D721Med (cell line): ENCODE measurements at regions not wholly inside any gene's neighbourhood (a gene's known extent, or its start where the extent isn't known, plus 50 kb on each side); places are given as distances from the start of the nearest gene placed in this dataset.

Source experiments
- DNase-seq: peaks from one replicate; pipeline ENCODE4 v3.0.0; 2011; ENCODE audit warnings: low spot score; ENCODE audit not compliant: insufficient read length
- FAIRE-seq: peaks from 2 replicates; lab custom pipeline; 2011; peaks lifted over from hg19 to GRCh38; lab: Jason Lieb, UNC
- TF ChIP-seq, protein P1 (sequence below): IDR thresholded peaks from 2 replicates; pipeline ENCODE4 v1.5.1; 2012; ENCODE audit warnings: mild to moderate bottlenecking, control low read depth; ENCODE audit not compliant: insufficient read depth; ENCODE audit errors: missing control alignments

DNA sequence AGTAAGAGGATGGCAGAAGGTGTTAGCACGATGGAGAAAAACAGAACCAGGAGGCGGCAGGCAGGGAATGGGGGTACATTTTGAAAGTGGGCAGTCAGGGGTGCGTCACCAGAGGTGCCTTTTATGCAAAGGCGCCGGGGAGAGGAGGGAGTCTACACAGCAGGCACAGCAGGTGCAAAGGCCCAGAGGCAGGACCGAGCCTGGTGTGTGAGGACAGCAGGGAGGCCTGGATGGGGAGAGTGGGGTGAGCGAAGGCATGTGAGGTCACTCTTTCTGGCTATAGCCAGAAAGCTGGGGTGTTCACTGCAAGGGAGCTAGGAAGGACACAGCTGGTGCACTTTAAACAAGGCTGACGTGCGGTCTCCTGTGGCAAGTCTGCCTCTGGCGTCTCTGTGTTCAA, 65.0 kb downstream of the NCOR2 start:
- DNase-seq, result no peak
- no peak for FAIRE-seq
- TF ChIP-seq, protein P1, sequence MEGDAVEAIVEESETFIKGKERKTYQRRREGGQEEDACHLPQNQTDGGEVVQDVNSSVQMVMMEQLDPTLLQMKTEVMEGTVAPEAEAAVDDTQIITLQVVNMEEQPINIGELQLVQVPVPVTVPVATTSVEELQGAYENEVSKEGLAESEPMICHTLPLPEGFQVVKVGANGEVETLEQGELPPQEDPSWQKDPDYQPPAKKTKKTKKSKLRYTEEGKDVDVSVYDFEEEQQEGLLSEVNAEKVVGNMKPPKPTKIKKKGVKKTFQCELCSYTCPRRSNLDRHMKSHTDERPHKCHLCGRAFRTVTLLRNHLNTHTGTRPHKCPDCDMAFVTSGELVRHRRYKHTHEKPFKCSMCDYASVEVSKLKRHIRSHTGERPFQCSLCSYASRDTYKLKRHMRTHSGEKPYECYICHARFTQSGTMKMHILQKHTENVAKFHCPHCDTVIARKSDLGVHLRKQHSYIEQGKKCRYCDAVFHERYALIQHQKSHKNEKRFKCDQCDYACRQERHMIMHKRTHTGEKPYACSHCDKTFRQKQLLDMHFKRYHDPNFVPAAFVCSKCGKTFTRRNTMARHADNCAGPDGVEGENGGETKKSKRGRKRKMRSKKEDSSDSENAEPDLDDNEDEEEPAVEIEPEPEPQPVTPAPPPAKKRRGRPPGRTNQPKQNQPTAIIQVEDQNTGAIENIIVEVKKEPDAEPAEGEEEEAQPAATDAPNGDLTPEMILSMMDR, result no peak

DNA sequence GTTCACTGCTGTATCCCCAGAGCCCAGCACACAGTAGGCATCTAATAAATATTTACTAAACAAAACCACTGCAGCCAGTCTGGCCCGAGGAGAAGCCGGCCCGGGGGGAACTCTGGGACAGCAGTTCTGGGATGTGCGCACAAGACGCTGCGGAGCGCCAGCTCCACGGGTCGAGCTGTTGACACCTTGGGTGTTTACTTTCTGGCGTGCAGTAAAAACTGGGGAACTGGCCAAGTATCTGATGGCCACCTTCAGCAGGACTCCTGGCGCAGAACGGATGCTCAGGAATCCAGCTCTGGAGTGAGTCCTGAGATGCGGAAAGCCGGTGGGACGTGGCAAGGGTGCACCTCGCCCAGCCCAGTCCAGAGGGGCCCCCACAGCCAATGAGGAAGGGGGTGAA, 65.6 kb downstream of the NCOR2 start:
- FAIRE-seq (no peak), DNase-seq (no peak)
- TF ChIP-seq, protein P1, result no peak

DNA sequence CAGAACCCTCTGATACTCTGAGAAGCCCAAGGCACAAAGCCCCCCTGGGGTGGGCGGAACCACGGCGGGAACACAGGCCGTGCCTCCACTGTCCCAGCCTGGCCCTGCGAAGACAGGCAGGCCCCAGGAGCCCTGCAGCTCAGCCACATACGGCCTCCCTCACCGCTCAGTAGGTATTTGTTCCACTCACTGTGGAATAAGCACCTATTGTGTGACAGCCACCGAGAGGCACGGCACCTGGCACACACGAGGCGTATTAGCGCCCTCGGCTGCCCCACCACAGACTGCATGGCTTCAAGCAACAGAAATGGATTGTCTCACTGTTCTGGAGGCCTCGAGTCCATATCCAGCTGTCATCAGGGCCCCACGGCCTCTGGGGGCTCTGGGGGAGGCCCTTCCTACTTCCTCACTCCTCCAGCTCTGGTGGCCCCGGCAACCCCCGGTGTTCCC, 66.3 kb downstream of the NCOR2 start:
- no peak for DNase-seq
- FAIRE-seq, result no peak
- TF ChIP-seq, protein P1, result no peak

DNA sequence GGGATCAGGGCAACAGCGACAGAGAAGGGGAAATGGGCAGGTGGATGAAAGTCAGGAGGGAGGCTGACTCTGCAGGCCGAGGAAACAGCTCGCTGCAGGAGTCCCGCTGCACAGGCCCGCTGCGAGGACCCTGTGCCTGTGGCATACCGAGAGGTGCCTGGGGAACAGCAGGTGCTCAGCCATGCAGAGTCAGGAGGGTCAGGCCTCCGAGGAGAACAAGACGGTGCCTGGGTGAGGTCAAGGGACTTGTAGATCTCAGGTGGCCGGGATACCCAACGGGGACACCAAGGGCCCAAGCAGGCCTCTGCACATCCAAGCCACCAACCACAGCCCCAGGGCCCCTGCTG, 67.5 kb downstream of the NCOR2 start:
- TF ChIP-seq, protein P1, result no peak
- FAIRE-seq (no peak), DNase-seq (no peak)

DNA sequence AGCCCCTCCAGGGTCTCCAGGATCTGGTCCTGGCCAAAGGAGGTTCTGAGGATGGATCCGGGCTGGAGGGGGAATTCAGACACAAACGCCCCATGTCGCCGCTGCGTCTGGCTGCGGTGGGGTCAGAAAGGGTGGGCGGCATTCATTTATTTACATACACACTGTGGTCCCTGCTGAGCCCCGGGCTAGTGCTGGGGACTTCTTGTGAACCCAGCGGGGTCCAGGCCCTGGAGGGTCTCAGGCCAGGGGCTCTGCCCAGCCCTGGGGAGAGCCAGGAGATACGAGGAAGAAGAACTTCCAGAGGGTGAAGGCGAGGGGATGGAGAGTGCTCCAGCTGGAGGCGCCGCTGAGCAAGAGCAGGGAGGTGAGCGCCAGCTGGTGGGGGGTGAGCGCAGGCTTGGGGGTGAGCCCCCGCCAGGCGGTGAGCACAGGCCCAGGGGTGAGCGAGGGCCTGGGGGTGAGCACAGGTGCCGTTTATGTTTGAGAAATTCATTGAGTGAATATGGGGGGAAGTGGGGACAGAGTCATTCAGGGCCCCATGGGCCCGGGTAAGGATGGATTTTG, 68.1 kb downstream of the NCOR2 start:
- TF ChIP-seq, protein P1, result peak; percentile 3
- FAIRE-seq (no peak), DNase-seq (no peak)

DNA sequence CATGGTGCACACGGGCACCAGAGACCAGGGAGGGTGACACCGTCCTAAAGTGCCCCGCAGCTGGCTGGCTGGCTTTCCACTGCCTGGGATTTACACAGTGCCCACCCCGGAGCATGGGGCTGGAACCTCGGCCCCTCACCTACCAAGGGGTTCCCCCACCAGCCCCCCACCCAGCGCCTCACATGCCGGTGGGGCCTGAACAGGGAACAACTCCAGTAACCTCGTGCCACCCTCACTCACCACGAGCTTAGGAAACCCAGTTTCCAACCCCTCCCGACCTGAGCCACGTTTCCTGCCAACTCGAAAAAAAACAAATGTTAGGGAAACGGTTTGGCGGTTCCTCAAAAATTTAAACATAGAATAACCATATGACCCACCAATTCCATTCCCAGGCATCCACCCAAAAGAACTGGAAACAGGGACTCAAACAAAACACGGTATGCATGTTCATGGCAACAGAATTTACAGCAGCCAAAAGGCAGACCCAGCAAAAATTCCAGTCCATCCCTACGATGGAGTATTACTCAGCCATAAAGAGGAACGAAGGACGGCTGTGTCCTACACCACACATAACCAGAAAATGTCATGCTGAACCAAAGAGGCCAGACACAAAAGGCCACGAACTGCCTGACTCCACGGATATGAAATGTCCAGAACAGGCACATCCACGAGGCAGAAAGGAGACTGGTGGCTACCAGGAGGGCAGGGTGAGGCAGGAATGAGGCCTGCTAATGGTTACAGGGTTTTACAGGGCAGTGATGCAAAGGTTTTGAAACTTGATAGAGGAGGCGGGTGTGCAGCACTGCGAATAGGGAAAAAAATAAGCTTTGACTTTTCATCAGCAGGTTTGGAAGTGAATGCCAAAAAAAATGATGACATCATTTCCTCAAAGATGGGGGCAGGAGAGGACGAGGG, 68.9 kb downstream of the NCOR2 start:
- TF ChIP-seq, protein P1, result no peak
- FAIRE-seq, result no peak
- no peak for DNase-seq

DNA sequence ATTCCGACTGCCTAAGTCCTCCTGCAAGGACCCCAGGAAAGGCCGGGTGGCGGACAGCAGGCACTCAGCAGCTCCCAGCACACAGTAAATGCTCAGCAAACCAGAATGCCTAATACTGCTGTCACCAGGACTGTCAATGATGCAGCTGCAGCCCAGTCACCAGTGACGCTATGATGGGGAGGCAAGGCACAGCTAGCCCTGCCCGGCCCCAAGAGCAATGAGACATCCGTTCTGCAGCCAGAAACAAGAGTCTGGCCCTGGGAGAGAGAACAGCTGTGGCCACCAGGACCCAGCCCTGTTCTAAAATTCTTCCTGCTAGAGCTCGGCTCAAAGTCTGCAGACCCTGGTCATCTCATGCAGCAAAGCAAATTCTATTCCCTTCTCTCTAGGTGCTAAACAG, 69.8 kb downstream of the NCOR2 start:
- no peak for DNase-seq
- TF ChIP-seq, protein P1, result no peak
- no peak for FAIRE-seq
